ENCODE measurements at regions not wholly inside any gene's neighbourhood (a gene's known extent, or its start where the extent isn't known, plus 50 kb on each side); places are given as distances from the start of the nearest gene placed in this dataset.

GRCh38 chr9:7293091-7293490 lies 506.5 kb downstream of the DMAC1 start:
- H3K4me1 Mint-ChIP-seq (ENCODE audit: low read depth) = peaks cover 4% of the 10 kb centered on the region
- no peak overlapping the region for H3K27ac Mint-ChIP-seq
- no peak for TF ChIP-seq CTCF (IDR thresholded peaks at IDR 0.05; ENCODE audit: unreplicated experiment)
- no peak for DNase-seq (ENCODE audit: low spot score, unreplicated experiment)
- H3K36me3 Mint-ChIP-seq (ENCODE audit: insufficient read depth) = no peaks in the 10 kb centered on the region
- H3K27me3 Mint-ChIP-seq = peaks cover 46% of the 10 kb centered on the region
- no peak overlapping the region for H3K4me3 Mint-ChIP-seq (ENCODE audit: low read depth)
- no peaks in the 10 kb centered on the region for H3K9me3 Mint-ChIP-seq (ENCODE audit: low read depth)

GRCh38 chr9:7289773-7290172 lies 509.8 kb downstream of the DMAC1 start:
- H3K4me3 Mint-ChIP-seq (ENCODE audit: low read depth) = no peak overlapping the region
- no peaks in the 10 kb centered on the region for H3K36me3 Mint-ChIP-seq (ENCODE audit: insufficient read depth)
- H3K9me3 Mint-ChIP-seq (ENCODE audit: low read depth) = no peaks in the 10 kb centered on the region
- DNase-seq (ENCODE audit: low spot score, unreplicated experiment) = no peak
- H3K27me3 Mint-ChIP-seq = peaks cover 65% of the 10 kb centered on the region
- no peak for TF ChIP-seq CTCF (IDR thresholded peaks at IDR 0.05; ENCODE audit: unreplicated experiment)
- peaks cover 4% of the 10 kb centered on the region for H3K4me1 Mint-ChIP-seq (ENCODE audit: low read depth)
- no peak overlapping the region for H3K27ac Mint-ChIP-seq

GRCh38 chr9:7287986-7288385 lies 511.6 kb downstream of the DMAC1 start:
- Mint-ChIP-seq H3K4me1 (ENCODE audit: low read depth) (peaks cover 4% of the 10 kb centered on the region), H3K9me3 (ENCODE audit: low read depth) (no peaks in the 10 kb centered on the region), H3K4me3 (ENCODE audit: low read depth) (no peak overlapping the region), H3K36me3 (ENCODE audit: insufficient read depth) (no peaks in the 10 kb centered on the region), H3K27ac (no peak overlapping the region), H3K27me3 (peaks cover 61% of the 10 kb centered on the region)
- TF ChIP-seq CTCF (IDR thresholded peaks at IDR 0.05; ENCODE audit: unreplicated experiment) = no peak
- no peak for DNase-seq (ENCODE audit: low spot score, unreplicated experiment)

- DNase-seq (ENCODE audit: low spot score, unreplicated experiment) = no peak
- no peak for TF ChIP-seq CTCF (IDR thresholded peaks at IDR 0.05; ENCODE audit: unreplicated experiment)
- H3K9me3 Mint-ChIP-seq (ENCODE audit: low read depth) = peaks cover 4% of the 10 kb centered on the region
- peaks cover 61% of the 10 kb centered on the region for H3K27me3 Mint-ChIP-seq
- no peak overlapping the region for H3K27ac Mint-ChIP-seq
- H3K4me1 Mint-ChIP-seq (ENCODE audit: low read depth) = peaks cover 4% of the 10 kb centered on the region
- no peaks in the 10 kb centered on the region for H3K36me3 Mint-ChIP-seq (ENCODE audit: insufficient read depth)
- no peak overlapping the region for H3K4me3 Mint-ChIP-seq (ENCODE audit: low read depth)
Measured at GRCh38 chr9:7287065-7287464, 512.5 kb downstream of the DMAC1 start.

- Mint-ChIP-seq H3K9me3 (ENCODE audit: low read depth) (peaks cover 10% of the 10 kb centered on the region), H3K27ac (no peak overlapping the region), H3K4me3 (ENCODE audit: low read depth) (no peak overlapping the region), H3K27me3 (peaks cover 61% of the 10 kb centered on the region), H3K36me3 (ENCODE audit: insufficient read depth) (no peaks in the 10 kb centered on the region), H3K4me1 (ENCODE audit: low read depth) (peaks cover 4% of the 10 kb centered on the region)
- DNase-seq (ENCODE audit: low spot score, unreplicated experiment) = no peak
- TF ChIP-seq CTCF (IDR thresholded peaks at IDR 0.05; ENCODE audit: unreplicated experiment) = no peak
Measured at GRCh38 chr9:7286101-7286500, 513.5 kb downstream of the DMAC1 start.

All from progenitor cell of endocrine pancreas (in vitro differentiated cells).